ENCODE measurements at regions not wholly inside any gene's neighbourhood (a gene's known extent, or its start where the extent isn't known, plus 50 kb on each side); places are given as distances from the start of the nearest gene placed in this dataset.

- no peak for TF ChIP-seq RAD21 (IDR thresholded peaks at IDR 0.05; ENCODE audit: low read length)
- TF ChIP-seq CEBPB (IDR thresholded peaks at IDR 0.05; ENCODE audit: low read depth, low read length): no peak
- no peak for TF ChIP-seq CTCF (conservative IDR thresholded peaks at IDR 0.05; ENCODE audit: low read depth, low read length)
- no peak for TF ChIP-seq USF2 (IDR thresholded peaks at IDR 0.05; ENCODE audit: low read depth, low read length)
- no peak for TF ChIP-seq POLR2A (IDR thresholded peaks at IDR 0.05; ENCODE audit: low read depth, low read length)
- no peak for TF ChIP-seq FOS (IDR thresholded peaks at IDR 0.05; ENCODE audit: low read depth, low read length)
- TF ChIP-seq CHD1 (IDR thresholded peaks at IDR 0.05; ENCODE audit: low read depth, low read length): no peak
- TF ChIP-seq ELK1 (IDR thresholded peaks at IDR 0.05; ENCODE audit: borderline replicate concordance, low read depth, low read length): no peak
- no peak for TF ChIP-seq RCOR1 (IDR thresholded peaks at IDR 0.05; ENCODE audit: insufficient replicate concordance, low read length)
Measured at GRCh38 chr5:10063997-10064396, 185.7 kb downstream of the ATPSCKMT start.

Measured in IMR-90 (cell line).